Hematopoietic multipotent progenitor cell treated with erythropoietin and hydrocortisone succinate and interleukin-3 and kit ligand, for 17 days (in vitro differentiated cells): ENCODE measurements at regions not wholly inside any gene's neighbourhood (a gene's known extent, or its start where the extent isn't known, plus 50 kb on each side); places are given as distances from the start of the nearest gene placed in this dataset.

Experiments used
- DNase-seq: peaks from one replicate; pipeline ENCODE4 v3.0.0-alpha.2; 2015; ENCODE audit warnings: low spot score

- no peak for DNase-seq
These were observed 142.4 kb downstream of the NDUFA10 start for GRCh38 chr2:239882781-239883180.

GRCh38 chr2:239882331-239882732, 142.8 kb downstream of the NDUFA10 start:
- DNase-seq: peak; percentile 23

- DNase-seq: no peak
These were observed 143.4 kb downstream of the NDUFA10 start for GRCh38 chr2:239881561-239882320.

GRCh38 chr2:239881031-239881471, 144.1 kb downstream of the NDUFA10 start:
- DNase-seq: no peak

GRCh38 chr2:239880396-239880795, 144.7 kb downstream of the NDUFA10 start:
- no peak for DNase-seq

- DNase-seq: no peak
These were observed 145.6 kb downstream of the NDUFA10 start for GRCh38 chr2:239879423-239880084.

GRCh38 chr2:239878686-239879085, 146.5 kb downstream of the NDUFA10 start:
- DNase-seq: no peak

GRCh38 chr2:239876948-239877289, 148.2 kb downstream of the NDUFA10 start:
- DNase-seq: no peak

- no peak for DNase-seq
These were observed 148.7 kb downstream of the NDUFA10 start for GRCh38 chr2:239876271-239876947.

GRCh38 chr2:239874636-239875356, 150.3 kb downstream of the NDUFA10 start:
- DNase-seq: no peak

GRCh38 chr2:239873656-239874635, 151.2 kb downstream of the NDUFA10 start:
- no peak for DNase-seq

- no peak for DNase-seq
These were observed 153.4 kb downstream of the NDUFA10 start for GRCh38 chr2:239871481-239872435.

GRCh38 chr2:239870863-239871262, 154.3 kb downstream of the NDUFA10 start:
- DNase-seq: no peak

GRCh38 chr2:239870276-239870675, 154.9 kb downstream of the NDUFA10 start:
- no peak for DNase-seq

GRCh38 chr2:239869272-239870155, 155.6 kb downstream of the NDUFA10 start:
- no peak for DNase-seq

GRCh38 chr2:239868556-239869181, 156.5 kb downstream of the NDUFA10 start:
- no peak for DNase-seq

GRCh38 chr2:239866778-239867177, 158.4 kb downstream of the NDUFA10 start:
- no peak for DNase-seq

GRCh38 chr2:239866350-239866749, 158.8 kb downstream of the NDUFA10 start:
- no peak for DNase-seq
